Heart right ventricle (tissue), 16 donors: ENCODE measurements at regions not wholly inside any gene's neighbourhood (a gene's known extent, or its start where the extent isn't known, plus 50 kb on each side); places are given as distances from the start of the nearest gene placed in this dataset.

ENCODE experiments used
- ATAC-seq, 8 donors: fragments of 200-7000 bp; cut with Tn5 transposase; one replicate each; pipeline ENCODE4 v1.9.1; 2020; ENCODE audit warnings: mild to moderate bottlenecking in 8 of 8, moderate library complexity in 8 of 8, moderate number of reproducible peaks in 1 of 8
- DNase-seq, 2 donors: peaks; one replicate each; pipeline ENCODE4 v3.0.0-alpha.2; 2020
- H3K27ac ChIP-seq, 10 donors: fragments of 200-600 bp; sonication (generic) in 2 of 10; one replicate each; pipeline versions ENCODE4 v1.5.0 to v1.8.0; 2020 to 2022; ENCODE audit warnings: mild to moderate bottlenecking in 3 of 10
- H3K27me3 ChIP-seq, 7 donors: fragments of 200-600 bp; one replicate each; pipeline ENCODE4 v1.8.0; 2021 to 2022; ENCODE audit warnings: mild to moderate bottlenecking in 2 of 7
- H3K36me3 ChIP-seq, 9 donors: fragments of 200-600 bp; sonication (generic) in 1 of 9; one replicate each; pipeline versions ENCODE4 v1.5.0 to v1.8.0; 2020 to 2022; ENCODE audit warnings: mild to moderate bottlenecking in 2 of 9
- H3K4me1 ChIP-seq, 9 donors: fragments of 200-600 bp; sonication (generic) in 1 of 9; one replicate each; pipeline versions ENCODE4 v1.5.0 to v1.8.0; 2020 to 2022; ENCODE audit warnings: mild to moderate bottlenecking in 4 of 9
- H3K4me3 ChIP-seq, 10 donors: fragments of 200-600 bp; sonication (generic) in 2 of 10; one replicate each; pipeline versions ENCODE4 v1.5.0 to v1.8.0; 2020 to 2022; ENCODE audit warnings: mild to moderate bottlenecking in 7 of 10, moderate library complexity in 2 of 10
- H3K9me3 ChIP-seq, 11 donors: fragments of 200-600 bp in 10 of 11; sonication (generic) in 2 of 11; one replicate each; pipeline versions ENCODE4 v1.5.0 to v1.8.0; 2013 to 2022; ENCODE audit warnings: mild to moderate bottlenecking in 2 of 11, control low read depth in 1 of 11, moderate library complexity in 1 of 11
- WGBS, 2 donors: extraction: QIAGEN DNeasy Blood & Tissue Kit; methylation state at CpG; one replicate each; pipeline ENCODE4 v1.1.7; 2013; ENCODE audit warnings: inconsistent platforms in 1 of 2; 5-methylcytosine and 5-hydroxymethylcytosine counted together
- intact Hi-C, 10 donors: fragments of 100-400 bp; cut with DNase I; formaldehyde crosslinking; loops; one replicate each; pipeline versions ENCODE4 v1.11.1 to v1.14.2; 2022
- TF ChIP-seq, protein P1 (sequence below), 9 donors: fragments of 200-600 bp; sonication (generic) in 2 of 9; IDR thresholded peaks; one replicate each; pipeline versions ENCODE4 v1.5.0 to v1.8.0; 2021 to 2022; ENCODE audit warnings: antibody characterized with exemption in 9 of 9, mild to moderate bottlenecking in 5 of 9, moderate library complexity in 1 of 9
- donor health status: Arrhythmogenic right ventricular cardiomyopathy.
- donor health status: ischemic (EF 13 %, LVEDD 7.1; RV severe dilation, severe dysfunction).
- donor health status: healthy with polysubstance abuse.
- donor health status: DM: no; HTN: yes; CAD: no.
- donor health status: DM: no; HTN: no; CAD: no.
- donor health status: ischemic (EF 25% LVEDD 6.9; RV normal size, moderate dysfunction).
- donor health status: ischemic (EF 25% LVEDD 5.7; RV mildly dilated, moderate dysfunction).
- donor health status: healthy.
- donor health status: DM: yes; HTN: yes; CAD: no.
- donor health status: Ischemic cardiomyopathy.
- donor health status: ischemic (EF 35%, LVEDD 5.7; RV mildly dilated, moderate dysfunction).
- donor health status: nonischemic (EF 11% LVEDD 7.7; RV severe dilation, severe dysfunction).
- donor health status: DM: yes; HTN: yes; CAD: no.
- donor health status: PGD.
- donor health status: ischemic (EF 29% LVEDD 5.4; RV normal size, mild dysfunction).
- donor health status: nonischemic (EF 23%, LVEDD 6.1; RV moderate dilation, normal function).

DNA sequence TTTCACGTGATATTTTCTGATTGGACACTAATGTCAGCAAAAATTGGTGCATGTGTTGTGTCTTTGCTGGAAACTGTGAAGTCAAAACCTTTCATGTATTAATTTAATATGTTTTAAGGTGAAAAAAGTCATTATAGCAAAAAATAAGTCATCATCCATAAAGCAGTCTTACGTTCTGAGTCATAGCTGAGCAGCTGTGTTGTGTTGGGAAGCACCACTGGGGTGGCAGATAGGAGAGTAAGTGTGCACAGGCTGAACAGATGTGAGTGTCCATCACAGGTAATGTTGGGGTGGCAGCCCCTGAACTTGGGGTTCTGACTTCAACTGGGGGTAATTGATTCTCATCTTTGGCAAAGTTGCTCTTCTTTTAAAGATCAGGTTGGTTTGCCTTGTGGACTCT, 156.8 kb downstream of the NXNL2 start:
- Histone ChIP-seq H3K4me1 (no peaks in the 10 kb centered on the region), H3K36me3 (no peaks in the 10 kb centered on the region), H3K9me3 (peaks cover 0 to 15% (median 0%) of the 10 kb centered on the region in 11 donors), H3K27me3 (no peaks in the 10 kb centered on the region), H3K4me3 (no peak overlapping the region), H3K27ac (no peak overlapping the region)
- ATAC-seq, result no peak
- intact Hi-C loops, result no loop called here
- 92 to 94% methylated on average over 2 of the region's 2 CpGs for WGBS, 2 donors
- DNase-seq, result no peak
- TF ChIP-seq, protein P1, sequence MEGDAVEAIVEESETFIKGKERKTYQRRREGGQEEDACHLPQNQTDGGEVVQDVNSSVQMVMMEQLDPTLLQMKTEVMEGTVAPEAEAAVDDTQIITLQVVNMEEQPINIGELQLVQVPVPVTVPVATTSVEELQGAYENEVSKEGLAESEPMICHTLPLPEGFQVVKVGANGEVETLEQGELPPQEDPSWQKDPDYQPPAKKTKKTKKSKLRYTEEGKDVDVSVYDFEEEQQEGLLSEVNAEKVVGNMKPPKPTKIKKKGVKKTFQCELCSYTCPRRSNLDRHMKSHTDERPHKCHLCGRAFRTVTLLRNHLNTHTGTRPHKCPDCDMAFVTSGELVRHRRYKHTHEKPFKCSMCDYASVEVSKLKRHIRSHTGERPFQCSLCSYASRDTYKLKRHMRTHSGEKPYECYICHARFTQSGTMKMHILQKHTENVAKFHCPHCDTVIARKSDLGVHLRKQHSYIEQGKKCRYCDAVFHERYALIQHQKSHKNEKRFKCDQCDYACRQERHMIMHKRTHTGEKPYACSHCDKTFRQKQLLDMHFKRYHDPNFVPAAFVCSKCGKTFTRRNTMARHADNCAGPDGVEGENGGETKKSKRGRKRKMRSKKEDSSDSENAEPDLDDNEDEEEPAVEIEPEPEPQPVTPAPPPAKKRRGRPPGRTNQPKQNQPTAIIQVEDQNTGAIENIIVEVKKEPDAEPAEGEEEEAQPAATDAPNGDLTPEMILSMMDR (IDR thresholded peaks at IDR 0.05), result no peak

DNA sequence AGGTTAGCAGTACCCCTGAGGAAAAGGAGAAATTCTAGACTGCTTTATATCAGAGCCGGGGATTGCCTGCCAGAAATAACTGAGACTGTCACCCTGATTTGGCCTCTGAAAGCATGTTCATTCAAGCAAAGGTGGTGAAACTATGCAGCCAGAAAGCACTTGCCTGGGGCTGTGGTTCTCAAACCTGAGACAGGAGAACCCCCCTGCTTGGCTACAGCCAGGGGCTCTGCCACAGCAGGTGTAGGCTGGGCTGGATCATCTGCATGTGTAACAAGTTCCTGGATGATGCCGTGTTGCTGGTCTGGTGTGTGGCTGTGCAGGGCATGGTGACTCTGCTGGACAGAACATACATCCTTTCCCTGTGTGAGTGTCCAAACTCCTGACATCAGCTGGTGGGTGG, 157.8 kb downstream of the NXNL2 start:
- intact Hi-C loops, result no loop called here
- Histone ChIP-seq H3K27ac (no peak overlapping the region), H3K9me3 (peaks cover 0 to 15% (median 0%) of the 10 kb centered on the region in 11 donors), H3K4me1 (no peaks in the 10 kb centered on the region), H3K27me3 (no peaks in the 10 kb centered on the region), H3K36me3 (no peaks in the 10 kb centered on the region), H3K4me3 (no peak overlapping the region)
- no peak for DNase-seq
- WGBS, 2 donors, result 76 to 81% methylated on average over 2 of the region's 2 CpGs
- no peak for ATAC-seq
- TF ChIP-seq, protein P1 (IDR thresholded peaks at IDR 0.05), result no peak

DNA sequence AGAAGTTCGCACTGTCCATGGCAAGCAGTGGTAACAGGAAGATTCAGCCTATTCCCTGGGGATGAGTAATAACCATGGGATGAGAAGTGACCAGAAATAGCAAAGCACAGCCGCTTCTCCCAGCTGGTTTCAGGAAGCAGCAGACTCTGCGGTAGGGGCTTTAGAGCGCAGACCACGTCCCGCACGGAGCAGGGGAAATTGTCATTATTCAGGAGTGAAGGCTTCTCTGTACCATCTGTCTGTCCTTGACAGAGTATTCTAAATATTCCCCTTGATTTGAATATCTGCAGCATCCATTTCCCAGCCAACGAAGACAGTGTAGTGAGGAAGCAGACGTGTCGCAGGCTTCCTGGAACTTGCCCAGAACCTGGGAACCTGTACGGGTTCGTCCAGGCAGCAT, 159.6 kb downstream of the NXNL2 start:
- H3K36me3 ChIP-seq, result no peaks in the 10 kb centered on the region
- ATAC-seq (peak; percentile 55 to 89 (median 66)), DNase-seq (peak in 1 of 2 donors; percentile 38)
- WGBS, 2 donors, result 48 to 67% methylated on average over 12 of the region's 12 CpGs
- peaks cover 0 to 15% (median 0%) of the 10 kb centered on the region in 11 donors for H3K9me3 ChIP-seq
- H3K4me3 ChIP-seq, result no peak overlapping the region
- intact Hi-C loops, result no loop called here
- peak overlapping the region in 6 of 10 donors; percentile 33 to 56 (median 36) for H3K27ac ChIP-seq
- H3K4me1 ChIP-seq, result no peaks in the 10 kb centered on the region
- TF ChIP-seq, protein P1 (IDR thresholded peaks at IDR 0.05), result no peak
- H3K27me3 ChIP-seq, result no peaks in the 10 kb centered on the region

DNA sequence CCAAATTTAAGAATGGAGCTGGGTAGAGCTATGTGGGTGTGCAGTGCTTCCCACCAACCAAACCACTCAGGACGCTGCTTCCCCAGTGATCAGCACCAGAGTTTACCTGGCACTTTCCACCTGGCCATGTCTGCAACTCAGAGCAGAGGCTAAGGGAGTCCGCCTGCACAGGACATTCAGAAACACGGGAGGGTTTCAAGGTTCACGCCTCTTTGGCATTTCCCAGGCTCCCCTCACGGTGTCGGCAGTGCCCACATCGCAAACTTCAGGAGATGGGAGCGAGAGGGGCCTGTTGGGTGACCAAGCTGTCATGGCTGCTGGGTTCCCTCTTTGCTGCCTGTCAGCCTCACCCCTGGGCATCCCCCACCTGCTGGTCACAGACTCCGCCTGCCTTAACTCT, 161.5 kb downstream of the NXNL2 start:
- TF ChIP-seq, protein P1 (IDR thresholded peaks at IDR 0.05), result no peak
- no peak for DNase-seq
- WGBS, 2 donors, result 93 to 95% methylated on average over 9 of the region's 9 CpGs

More for the DNA sequence above, 161.5 kb downstream of the NXNL2 start:
- no peak overlapping the region for H3K4me3 ChIP-seq
- no peaks in the 10 kb centered on the region for H3K36me3 ChIP-seq
- H3K4me1 ChIP-seq, result no peaks in the 10 kb centered on the region
- H3K27me3 ChIP-seq, result peaks cover 0 to 4% (median 0%) of the 10 kb centered on the region in 7 donors
- no peak for ATAC-seq
- peaks cover 0 to 15% (median 0%) of the 10 kb centered on the region in 11 donors for H3K9me3 ChIP-seq
- H3K27ac ChIP-seq, result no peak overlapping the region
- intact Hi-C loops, result no loop called here
